Right ventricle myocardium superior (tissue), 1 donor: ENCODE measurements at regions not wholly inside any gene's neighbourhood (a gene's known extent, or its start where the extent isn't known, plus 50 kb on each side); places are given as distances from the start of the nearest gene placed in this dataset. TPM values are rescaled to one million over a fixed set of nuclear protein-coding genes. Genes with fewer than 3 reads are reported as not detected.

Experiments used
- ATAC-seq: fragments of 200-7000 bp; cut with Tn5 transposase; one replicate; pipeline ENCODE4 v1.9.1; 2020; ENCODE audit warnings: mild to moderate bottlenecking; ENCODE audit not compliant: poor library complexity
- DNase-seq: peaks from one replicate; pipeline ENCODE4 v3.0.0-alpha.2; 2020
- intact Hi-C: fragments of 100-400 bp; cut with DNase I; formaldehyde crosslinking; loops from one replicate; pipeline ENCODE4 v1.11.2; 2022
- microRNA-seq: library from miRNA; unstranded; fragments of <30 nt; microRNA quantifications from one replicate; pipeline ENCODE4 v1.2.0, GENCODE V29; 2020
- donor health status: DM: no; HTN: yes; CAD: no; lungs with severe emphysema.

GRCh38 chr7:18414885-18415284 is 80.7 kb upstream of the HDAC9 start:
- no peak for DNase-seq
- no peak for ATAC-seq

GRCh38 chr7:18416988-18417387 is 78.6 kb upstream of the HDAC9 start:
- DNase-seq (no peak), ATAC-seq (no peak)
- intact Hi-C loops, result no loop called here

More at GRCh38 chr7:18414885-18415284, 80.7 kb upstream of the HDAC9 start:
- intact Hi-C loops, result no loop called here

DNA sequence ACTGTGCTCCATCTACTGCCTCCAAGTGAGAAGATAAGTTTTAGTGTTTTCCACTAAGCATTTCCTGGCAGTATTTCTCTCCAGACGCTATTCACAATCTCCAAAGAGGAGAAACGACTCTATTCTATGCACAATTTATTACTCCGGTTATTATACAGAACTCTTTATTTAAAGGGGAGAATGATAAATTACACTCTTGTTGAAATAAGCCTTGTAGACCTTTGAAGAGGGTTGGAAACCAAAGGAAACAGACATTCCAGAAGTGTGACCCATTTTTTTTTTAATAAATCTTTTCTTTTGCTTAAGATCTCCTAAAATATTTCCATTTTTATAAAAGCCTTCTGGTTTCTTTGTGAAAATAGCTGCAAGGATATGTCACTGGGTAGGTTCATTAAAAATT is 76.1 kb upstream of the HDAC9 start:
- DNase-seq (no peak), ATAC-seq (no peak)
- intact Hi-C loops, result no loop called here

DNA sequence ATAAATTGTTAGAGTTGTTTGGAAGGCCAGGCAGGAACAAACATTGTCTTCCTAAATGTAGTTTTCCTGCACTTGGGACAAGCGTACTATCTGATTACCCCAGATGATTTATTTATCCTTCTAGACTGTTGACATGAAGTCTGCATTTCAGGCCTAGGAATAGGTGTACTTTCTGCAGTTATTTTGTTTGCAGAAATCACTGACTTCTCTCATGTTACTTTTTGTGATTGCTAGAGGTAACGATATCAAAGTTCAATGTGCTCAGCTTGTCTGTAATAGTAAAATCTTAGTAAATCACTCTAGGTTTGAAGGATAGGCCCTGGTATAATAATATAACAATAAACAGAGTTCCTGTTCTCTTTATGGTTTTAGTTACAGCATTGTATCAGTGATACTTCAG is 75.4 kb upstream of the HDAC9 start:
- intact Hi-C loops, result no loop called here
- DNase-seq (no peak), ATAC-seq (no peak)

GRCh38 chr7:18420748-18421147 is 74.8 kb upstream of the HDAC9 start:
- ATAC-seq, result no peak
- intact Hi-C loops, result no loop called here

GRCh38 chr7:18421297-18422002 is 74.1 kb upstream of the HDAC9 start:
- no peak for ATAC-seq
- DNase-seq, result no peak
- intact Hi-C loops, result no loop called here

More at GRCh38 chr7:18420748-18421147, 74.8 kb upstream of the HDAC9 start:
- no peak for DNase-seq

DNA sequence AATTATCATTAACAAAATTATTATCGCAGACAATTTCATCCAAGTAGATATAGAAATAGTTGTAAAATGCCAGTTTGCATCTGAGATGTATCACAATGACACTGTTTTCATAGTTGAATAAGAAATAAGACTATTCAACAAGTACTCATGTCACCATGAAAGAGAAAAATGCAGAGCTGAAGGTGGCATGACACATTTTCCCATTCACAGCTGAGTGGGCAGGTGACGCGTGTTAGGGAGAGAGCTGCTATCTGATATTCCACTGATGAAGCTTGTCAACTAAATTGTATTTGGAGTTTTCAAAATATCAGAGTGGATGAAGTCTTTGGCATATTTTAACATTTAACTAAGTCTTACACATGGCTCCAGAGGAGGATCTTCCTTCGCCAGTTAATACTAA is 70.3 kb upstream of the HDAC9 start:
- intact Hi-C loops, result no loop called here
- no peak for ATAC-seq
- DNase-seq, result no peak

DNA sequence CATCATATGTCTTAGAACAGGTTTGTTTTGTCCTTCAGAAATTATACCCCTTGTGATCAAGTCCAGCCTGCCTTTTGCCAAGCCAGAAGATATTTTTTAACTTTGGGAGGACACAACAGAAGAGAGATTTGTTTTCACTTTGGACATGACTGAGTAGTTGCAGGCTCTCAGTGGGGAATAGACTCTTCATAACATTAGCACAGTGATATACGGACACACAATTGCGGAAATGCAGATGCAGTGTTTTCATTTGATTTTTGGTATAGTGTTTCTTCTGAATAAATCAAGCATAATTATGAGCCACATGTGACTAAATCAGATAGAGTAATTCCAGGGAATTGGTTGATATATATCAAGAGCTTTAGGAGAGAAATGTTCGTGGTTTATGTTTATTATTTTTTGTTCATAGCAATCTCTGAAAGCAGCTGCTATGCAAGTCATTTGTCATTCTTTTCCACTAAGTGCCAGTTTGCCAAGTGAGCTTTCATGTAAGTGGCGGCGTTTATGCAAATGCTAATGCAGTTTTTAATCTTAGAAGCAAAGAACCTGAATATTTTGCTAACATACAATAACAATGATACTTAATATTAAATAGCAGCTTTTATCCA is 69.6 kb upstream of the HDAC9 start:
- no peak for ATAC-seq
- intact Hi-C loops, result no loop called here
- DNase-seq, result no peak

DNA sequence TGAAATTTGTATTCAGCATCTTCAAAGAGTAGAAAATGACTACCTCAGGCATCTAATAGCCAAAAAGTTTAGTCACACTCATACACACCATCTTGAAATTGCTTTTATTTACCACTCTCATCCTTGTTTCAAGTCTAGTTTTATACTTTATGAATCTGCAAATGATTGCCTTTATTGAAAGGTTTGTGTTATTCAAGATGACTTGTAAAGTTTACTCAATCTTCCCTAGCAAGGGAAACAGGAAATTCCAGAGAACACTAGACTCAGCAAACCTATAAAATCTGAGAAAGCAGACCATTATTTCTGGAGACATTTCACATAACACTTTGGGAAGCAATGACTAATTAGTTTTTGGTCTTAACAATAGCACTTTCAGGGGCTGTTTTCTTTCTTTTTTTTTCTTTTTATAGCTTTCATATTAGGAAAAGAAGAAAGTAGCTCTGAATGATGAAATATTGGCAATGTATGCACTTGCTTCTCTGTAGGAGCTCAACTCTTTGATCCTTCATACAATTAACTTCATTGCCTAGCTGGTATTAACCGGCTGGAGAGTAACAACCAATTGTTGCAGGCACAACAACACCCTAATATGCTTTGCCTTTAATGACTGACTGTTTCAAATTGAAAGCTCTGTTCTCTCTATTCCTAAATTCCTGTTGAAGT is 68.9 kb upstream of the HDAC9 start:
- no peak for DNase-seq
- intact Hi-C loops, result no loop called here
- ATAC-seq, result no peak

GRCh38 chr7:18429547-18429946 is 66.0 kb upstream of the HDAC9 start:
- intact Hi-C loops, result no loop called here
- no peak for DNase-seq
- no peak for ATAC-seq

DNA sequence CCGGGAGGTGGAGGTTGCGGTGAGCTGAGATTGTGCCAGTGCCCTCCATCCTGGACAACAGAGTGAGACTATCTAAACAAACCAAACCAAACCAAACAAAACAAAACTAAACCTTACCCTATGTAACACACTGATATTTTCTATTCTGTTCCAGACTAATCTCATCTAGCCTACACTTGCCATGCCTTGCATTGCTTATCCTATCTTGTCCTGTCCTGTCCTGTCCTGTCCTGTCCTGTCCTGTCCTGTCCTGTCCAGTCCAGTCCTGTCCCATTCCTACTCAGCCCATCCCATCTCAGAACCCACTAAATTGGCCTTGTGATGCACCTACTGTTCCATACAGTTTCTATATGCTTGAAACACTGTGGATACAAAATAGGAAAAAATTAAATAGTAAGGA is 64.7 kb upstream of the HDAC9 start:
- DNase-seq (no peak), ATAC-seq (no peak)
- intact Hi-C loops, result no loop called here

DNA sequence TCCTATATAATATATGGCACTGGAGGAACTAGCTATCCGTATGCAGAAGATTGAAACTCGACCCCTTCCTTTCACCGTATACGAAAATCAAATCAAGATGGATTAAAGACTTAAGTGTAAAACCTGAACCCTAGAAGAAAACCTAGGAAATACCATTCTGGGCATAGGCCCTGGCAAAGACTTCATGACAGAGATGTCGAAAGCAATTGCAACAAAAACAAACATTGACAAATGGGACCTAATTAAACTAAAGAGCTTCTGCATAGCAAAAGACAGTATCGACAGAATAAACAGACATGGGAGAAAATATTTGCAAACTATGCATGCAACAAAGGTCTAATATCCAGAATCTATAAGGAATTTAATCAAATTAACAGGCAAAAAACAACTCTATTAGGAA is 61.4 kb upstream of the HDAC9 start:
- ATAC-seq (no peak), DNase-seq (no peak)
- intact Hi-C loops, result no loop called here

- DNase-seq, result no peak
- intact Hi-C loops, result no loop called here
- no peak for ATAC-seq
Observed at GRCh38 chr7:18437101-18437500, 58.4 kb upstream of the HDAC9 start.

DNA sequence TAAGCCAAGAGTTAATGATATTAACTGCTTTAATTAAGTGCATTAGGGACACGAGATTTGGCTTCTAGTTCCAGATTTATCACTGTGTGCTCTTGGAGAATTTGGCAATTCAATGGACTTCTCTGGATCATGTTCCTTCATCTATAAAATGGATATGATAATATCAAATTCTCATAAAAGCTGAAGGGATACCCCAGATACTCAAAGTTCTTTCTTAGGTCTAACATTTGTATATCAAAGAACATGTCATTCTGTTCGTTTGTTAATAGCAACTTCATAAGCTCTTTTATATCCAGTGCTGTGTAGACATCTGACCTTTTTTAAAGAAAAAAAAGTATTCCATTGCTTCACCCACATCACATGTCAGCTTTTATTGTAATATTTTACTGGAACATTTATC is 54.6 kb upstream of the HDAC9 start:
- DNase-seq, result no peak
- intact Hi-C loops, result no loop called here
- no peak for ATAC-seq

- ATAC-seq (no peak), DNase-seq (no peak)
- intact Hi-C loops, result no loop called here
Observed at GRCh38 chr7:18444826-18445225, 50.7 kb upstream of the HDAC9 start.

GRCh38 chr7:18445483-18445882 is 50.1 kb upstream of the HDAC9 start:
- DNase-seq (no peak), ATAC-seq (no peak)
- intact Hi-C loops, result no loop called here

Small RNA genes in the stretch of these regions (microRNA-seq; reads per million reads assigned to microRNA genes)
- gene MIR1302-6, result not detected
